ENCODE measurements at regions not wholly inside any gene's neighbourhood (a gene's known extent, or its start where the extent isn't known, plus 50 kb on each side); places are given as distances from the start of the nearest gene placed in this dataset.
"Not testable (repeated sequence)": the region's sequence is repeated elsewhere in the genome, so short reads cannot be mapped to it uniquely, and the experiment has no call there.

- DNase-seq, result not testable (repeated sequence)
These were observed 982.9 kb downstream of the TAF11L14 start for GRCh38 chr5:18617191-18617590.

- DNase-seq, result no peak
These were observed 996.3 kb downstream of the TAF11L14 start for GRCh38 chr5:18630458-18631045.

GRCh38 chr5:18652404-18653215, 1018.4 kb downstream of the TAF11L14 start:
- DNase-seq, result no peak

- no peak for DNase-seq
These were observed 1019.0 kb downstream of the TAF11L14 start for GRCh38 chr5:18653216-18653752.

GRCh38 chr5:18660511-18660910, 1026.3 kb downstream of the TAF11L14 start:
- DNase-seq, result no peak

GRCh38 chr5:18662231-18662630, 1028.0 kb downstream of the TAF11L14 start:
- DNase-seq, result no peak

GRCh38 chr5:18674212-18674611, 1040.0 kb downstream of the TAF11L14 start:
- DNase-seq, result not testable (repeated sequence)

GRCh38 chr5:18675041-18675440, 1040.8 kb downstream of the TAF11L14 start:
- no peak for DNase-seq

- no peak for DNase-seq
These were observed 1052.0 kb downstream of the TAF11L14 start for GRCh38 chr5:18686253-18686652.

GRCh38 chr5:18687429-18687828, 1053.2 kb downstream of the TAF11L14 start:
- no peak for DNase-seq

GRCh38 chr5:18699681-18700080, 1065.4 kb downstream of the TAF11L14 start:
- no peak for DNase-seq

GRCh38 chr5:18702821-18703220, 1068.6 kb downstream of the TAF11L14 start:
- no peak for DNase-seq

- no peak for DNase-seq
These were observed 1078.8 kb downstream of the TAF11L14 start for GRCh38 chr5:18712936-18713485.

- DNase-seq, result no peak
These were observed 1085.7 kb downstream of the TAF11L14 start for GRCh38 chr5:18720002-18720401.

- no peak for DNase-seq
These were observed 1098.6 kb downstream of the TAF11L14 start for GRCh38 chr5:18732556-18733479.

GRCh38 chr5:18736051-18736398, 1101.8 kb downstream of the TAF11L14 start:
- no peak for DNase-seq

GRCh38 chr5:18736736-18737135, 1102.5 kb downstream of the TAF11L14 start:
- not testable (repeated sequence) for DNase-seq

- DNase-seq, result no peak
These were observed 1106.0 kb downstream of the TAF11L14 start for GRCh38 chr5:18740301-18740700.

GRCh38 chr5:18742830-18743229, 1108.6 kb downstream of the TAF11L14 start:
- no peak for DNase-seq

- no peak for DNase-seq
These were observed 1110.2 kb downstream of the TAF11L14 start for GRCh38 chr5:18744441-18744840.

GRCh38 chr5:18745042-18745987, 1111.1 kb downstream of the TAF11L14 start:
- DNase-seq, result peak; percentile 73

Data from NCI-H1694 treated with DMSO at 0.1 percent for 48 hours (cell line).